ENCODE measurements at regions not wholly inside any gene's neighbourhood (a gene's known extent, or its start where the extent isn't known, plus 50 kb on each side); places are given as distances from the start of the nearest gene placed in this dataset.

DNA sequence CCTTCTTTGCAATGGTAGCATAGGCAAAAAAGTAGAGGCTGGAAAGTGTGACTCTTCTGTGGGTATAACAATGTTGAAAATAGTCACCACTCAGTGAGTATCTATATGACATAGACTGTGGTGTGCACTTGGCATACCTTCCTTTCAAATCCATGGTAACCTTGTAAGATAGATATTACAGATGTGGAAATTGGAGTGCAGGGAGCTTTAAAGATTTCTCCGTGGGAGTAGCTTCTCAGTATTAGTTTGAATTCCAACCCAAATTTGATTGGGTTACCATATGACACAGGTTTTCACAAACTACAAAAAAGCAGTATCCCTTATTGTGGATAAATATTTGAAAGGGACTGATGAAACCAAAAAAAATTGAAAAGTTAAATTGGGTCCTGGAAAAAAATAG lies 163.8 kb downstream of the CLVS2 start:
- no peak for TF ChIP-seq RAD21 (CRISPR knock-in tag; conservative IDR thresholded peaks at IDR 0.05 in 1 of 2, IDR thresholded peaks at IDR 0.05 in 1 of 2)
- TF ChIP-seq DNMT1 (IDR thresholded peaks at IDR 0.05) = no peak
- TF ChIP-seq POLR2A (conservative IDR thresholded peaks at IDR 0.05) = no peak
- no peak for TF ChIP-seq SOX6 (IDR thresholded peaks at IDR 0.05)
- TF ChIP-seq FOXK2 (conservative IDR thresholded peaks at IDR 0.05 in 1 of 2, IDR thresholded peaks at IDR 0.05 in 1 of 2; ENCODE audit: low read depth in 2 of 2) = no peak
- TF ChIP-seq, protein P1, sequence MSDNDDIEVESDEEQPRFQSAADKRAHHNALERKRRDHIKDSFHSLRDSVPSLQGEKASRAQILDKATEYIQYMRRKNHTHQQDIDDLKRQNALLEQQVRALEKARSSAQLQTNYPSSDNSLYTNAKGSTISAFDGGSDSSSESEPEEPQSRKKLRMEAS (CRISPR knock-in tag; IDR thresholded peaks at IDR 0.05) = no peak
- TF ChIP-seq, protein P2, sequence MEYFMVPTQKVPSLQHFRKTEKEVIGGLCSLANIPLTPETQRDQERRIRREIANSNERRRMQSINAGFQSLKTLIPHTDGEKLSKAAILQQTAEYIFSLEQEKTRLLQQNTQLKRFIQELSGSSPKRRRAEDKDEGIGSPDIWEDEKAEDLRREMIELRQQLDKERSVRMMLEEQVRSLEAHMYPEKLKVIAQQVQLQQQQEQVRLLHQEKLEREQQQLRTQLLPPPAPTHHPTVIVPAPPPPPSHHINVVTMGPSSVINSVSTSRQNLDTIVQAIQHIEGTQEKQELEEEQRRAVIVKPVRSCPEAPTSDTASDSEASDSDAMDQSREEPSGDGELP (CRISPR knock-in tag; IDR thresholded peaks at IDR 0.05; ENCODE audit: borderline replicate concordance) = no peak
- TF ChIP-seq CAMTA2 (CRISPR knock-in tag; conservative IDR thresholded peaks at IDR 0.05) = no peak
- TF ChIP-seq NR4A1 (CRISPR knock-in tag; IDR thresholded peaks at IDR 0.05) = no peak
- TF ChIP-seq NR4A1 (tag; IDR thresholded peaks at IDR 0.05) = no peak
- TF ChIP-seq, protein P3, sequence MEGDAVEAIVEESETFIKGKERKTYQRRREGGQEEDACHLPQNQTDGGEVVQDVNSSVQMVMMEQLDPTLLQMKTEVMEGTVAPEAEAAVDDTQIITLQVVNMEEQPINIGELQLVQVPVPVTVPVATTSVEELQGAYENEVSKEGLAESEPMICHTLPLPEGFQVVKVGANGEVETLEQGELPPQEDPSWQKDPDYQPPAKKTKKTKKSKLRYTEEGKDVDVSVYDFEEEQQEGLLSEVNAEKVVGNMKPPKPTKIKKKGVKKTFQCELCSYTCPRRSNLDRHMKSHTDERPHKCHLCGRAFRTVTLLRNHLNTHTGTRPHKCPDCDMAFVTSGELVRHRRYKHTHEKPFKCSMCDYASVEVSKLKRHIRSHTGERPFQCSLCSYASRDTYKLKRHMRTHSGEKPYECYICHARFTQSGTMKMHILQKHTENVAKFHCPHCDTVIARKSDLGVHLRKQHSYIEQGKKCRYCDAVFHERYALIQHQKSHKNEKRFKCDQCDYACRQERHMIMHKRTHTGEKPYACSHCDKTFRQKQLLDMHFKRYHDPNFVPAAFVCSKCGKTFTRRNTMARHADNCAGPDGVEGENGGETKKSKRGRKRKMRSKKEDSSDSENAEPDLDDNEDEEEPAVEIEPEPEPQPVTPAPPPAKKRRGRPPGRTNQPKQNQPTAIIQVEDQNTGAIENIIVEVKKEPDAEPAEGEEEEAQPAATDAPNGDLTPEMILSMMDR (IDR thresholded peaks at IDR 0.05 in 2 of 3, conservative IDR thresholded peaks at IDR 0.05 in 1 of 3; ENCODE audit: insufficient read depth in 2 of 3, low read depth in 1 of 3, low read length in 3 of 3) = no peak

All from K562 (cell line).